RWPE2 (cell line): ENCODE measurements at regions not wholly inside any gene's neighbourhood (a gene's known extent, or its start where the extent isn't known, plus 50 kb on each side); places are given as distances from the start of the nearest gene placed in this dataset.
A peak's percentile ranks its signal among the peaks of the same experiment; 100 is the strongest.

Experiments
- ATAC-seq: fragments of 200-7000 bp; cut with Tn5 transposase; 3 replicates; pipeline ENCODE4 v1.9.1; 2021; ENCODE audit warnings: low read depth
- DNase-seq: peaks from one replicate; pipeline ENCODE4 v3.0.0-alpha.2; 2020; ENCODE audit warnings: low spot score
- H3K27ac ChIP-seq: fragments of 450-650 bp; 2 replicates; pipeline ENCODE4 v1.5.1; 2017; ENCODE audit warnings: mild to moderate bottlenecking; ENCODE audit not compliant: poor library complexity, severe bottlenecking
- H3K27me3 ChIP-seq: fragments of 250-450 bp; sonication (Bioruptor Pico); 2 replicates; pipeline ENCODE4 v1.5.1; 2021; ENCODE audit warnings: mild to moderate bottlenecking, moderate library complexity; ENCODE audit not compliant: insufficient read depth, poor library complexity, severe bottlenecking
- H3K36me3 ChIP-seq: fragments of 250-450 bp; sonication (Bioruptor Pico); 2 replicates; pipeline ENCODE4 v1.5.1; 2020; ENCODE audit warnings: low read depth, mild to moderate bottlenecking, moderate library complexity
- H3K4me1 ChIP-seq: fragments of 250-450 bp; sonication (Bioruptor Pico); 2 replicates; pipeline ENCODE4 v1.5.1; 2021; ENCODE audit warnings: mild to moderate bottlenecking, moderate library complexity; ENCODE audit not compliant: insufficient read depth, poor library complexity, severe bottlenecking
- H3K4me3 ChIP-seq: fragments of 250-450 bp; sonication (Bioruptor Pico); 2 replicates; pipeline ENCODE4 v1.5.1; 2021; ENCODE audit warnings: mild to moderate bottlenecking, moderate library complexity; ENCODE audit not compliant: severe bottlenecking
- H3K9me3 ChIP-seq: fragments of 250-450 bp; sonication (Bioruptor Pico); 2 replicates; pipeline ENCODE4 v1.5.1; 2021; ENCODE audit warnings: mild to moderate bottlenecking, moderate library complexity; ENCODE audit not compliant: severe bottlenecking
- TF ChIP-seq, protein P1 (sequence below): fragments of 450-650 bp; IDR thresholded peaks from one replicate; pipeline ENCODE4 v1.5.1; 2017; ENCODE audit warnings: mild to moderate bottlenecking, moderate library complexity; ENCODE audit not compliant: poor library complexity, severe bottlenecking

DNA sequence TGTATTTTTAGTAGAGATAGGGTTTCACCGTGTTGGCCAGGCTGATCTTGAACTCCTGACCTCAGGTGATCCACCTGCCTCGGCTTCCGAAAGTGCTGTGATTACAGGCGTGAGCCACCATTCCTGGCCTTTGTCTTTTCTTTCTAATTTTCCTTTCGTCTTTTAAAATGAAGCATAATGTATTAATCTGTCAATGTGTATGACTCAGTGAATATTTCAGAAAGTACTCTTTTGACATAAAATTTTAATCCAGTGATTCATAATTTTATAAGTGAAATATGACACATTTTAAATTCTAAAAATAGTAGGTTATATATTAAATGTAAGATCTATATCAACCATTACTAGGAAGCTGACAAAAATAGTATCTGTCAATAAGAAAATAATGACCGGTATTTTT lies 1059.0 kb upstream of the PRMT6 start:
- TF ChIP-seq, protein P1, sequence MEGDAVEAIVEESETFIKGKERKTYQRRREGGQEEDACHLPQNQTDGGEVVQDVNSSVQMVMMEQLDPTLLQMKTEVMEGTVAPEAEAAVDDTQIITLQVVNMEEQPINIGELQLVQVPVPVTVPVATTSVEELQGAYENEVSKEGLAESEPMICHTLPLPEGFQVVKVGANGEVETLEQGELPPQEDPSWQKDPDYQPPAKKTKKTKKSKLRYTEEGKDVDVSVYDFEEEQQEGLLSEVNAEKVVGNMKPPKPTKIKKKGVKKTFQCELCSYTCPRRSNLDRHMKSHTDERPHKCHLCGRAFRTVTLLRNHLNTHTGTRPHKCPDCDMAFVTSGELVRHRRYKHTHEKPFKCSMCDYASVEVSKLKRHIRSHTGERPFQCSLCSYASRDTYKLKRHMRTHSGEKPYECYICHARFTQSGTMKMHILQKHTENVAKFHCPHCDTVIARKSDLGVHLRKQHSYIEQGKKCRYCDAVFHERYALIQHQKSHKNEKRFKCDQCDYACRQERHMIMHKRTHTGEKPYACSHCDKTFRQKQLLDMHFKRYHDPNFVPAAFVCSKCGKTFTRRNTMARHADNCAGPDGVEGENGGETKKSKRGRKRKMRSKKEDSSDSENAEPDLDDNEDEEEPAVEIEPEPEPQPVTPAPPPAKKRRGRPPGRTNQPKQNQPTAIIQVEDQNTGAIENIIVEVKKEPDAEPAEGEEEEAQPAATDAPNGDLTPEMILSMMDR: no peak
- Histone ChIP-seq H3K27me3 (no peaks in the 10 kb centered on the region), H3K4me3 (no peak overlapping the region), H3K9me3 (no peaks in the 10 kb centered on the region), H3K27ac (no peak overlapping the region), H3K36me3 (no peaks in the 10 kb centered on the region), H3K4me1 (no peaks in the 10 kb centered on the region)
- DNase-seq (no peak), ATAC-seq (no peak)

- Histone ChIP-seq H3K36me3 (no peaks in the 10 kb centered on the region), H3K27ac (no peak overlapping the region), H3K9me3 (no peaks in the 10 kb centered on the region), H3K4me1 (no peaks in the 10 kb centered on the region), H3K4me3 (no peak overlapping the region), H3K27me3 (no peaks in the 10 kb centered on the region)
- DNase-seq (no peak), ATAC-seq (no peak)
- TF ChIP-seq, protein P1: peak; percentile 72
These were observed 1034.1 kb upstream of the PRMT6 start for GRCh38 chr1:106022312-106022902.

DNA sequence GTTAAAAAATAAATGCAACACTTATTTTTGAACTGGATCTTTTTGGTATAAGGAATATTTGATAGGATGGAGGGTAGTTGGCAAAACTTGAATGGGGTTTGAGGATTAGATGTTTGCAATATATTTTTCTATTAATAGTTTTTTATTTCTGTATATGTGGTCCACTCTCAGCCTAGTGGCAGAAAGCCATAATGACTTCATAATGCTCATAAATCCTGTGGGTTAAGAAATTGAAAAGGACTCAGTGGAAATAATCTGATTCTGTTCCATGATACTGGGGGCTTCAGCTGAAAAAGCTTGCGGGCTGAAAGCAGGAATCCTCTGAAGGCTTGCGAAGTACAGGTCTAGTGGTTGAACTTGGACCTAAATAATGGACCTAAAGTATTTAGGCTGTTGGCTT lies 1028.6 kb upstream of the PRMT6 start:
- DNase-seq: no peak
- Histone ChIP-seq H3K27ac (no peak overlapping the region), H3K4me1 (no peaks in the 10 kb centered on the region), H3K9me3 (no peaks in the 10 kb centered on the region), H3K4me3 (no peak overlapping the region), H3K27me3 (no peaks in the 10 kb centered on the region), H3K36me3 (no peaks in the 10 kb centered on the region)
- TF ChIP-seq, protein P1: no peak
- no peak for ATAC-seq

DNA sequence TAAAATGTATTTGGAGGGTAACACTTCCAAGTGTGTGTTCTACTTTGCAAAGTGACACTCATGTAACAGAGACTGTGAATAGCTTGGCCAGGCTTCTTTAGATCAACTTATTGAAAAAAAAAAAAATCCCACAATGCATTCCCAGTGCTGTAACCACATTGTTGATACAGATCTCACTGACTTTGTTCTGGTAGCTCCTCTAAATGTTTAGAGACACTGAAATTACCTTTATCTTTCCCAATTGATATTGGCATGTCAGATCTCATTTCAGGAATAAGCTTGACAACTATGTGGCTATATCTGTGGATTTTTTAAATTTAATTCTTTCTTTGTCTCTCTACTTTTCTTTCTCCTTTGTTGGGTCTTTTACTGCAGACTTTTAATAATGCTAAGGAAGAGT lies 1018.9 kb upstream of the PRMT6 start:
- no peaks in the 10 kb centered on the region for H3K27me3 ChIP-seq
- TF ChIP-seq, protein P1: no peak
- no peak overlapping the region for H3K27ac ChIP-seq
- ATAC-seq: no peak
- DNase-seq: no peak
- no peaks in the 10 kb centered on the region for H3K9me3 ChIP-seq
- no peaks in the 10 kb centered on the region for H3K4me1 ChIP-seq
- H3K36me3 ChIP-seq: no peaks in the 10 kb centered on the region
- no peak overlapping the region for H3K4me3 ChIP-seq

- Histone ChIP-seq H3K36me3 (no peaks in the 10 kb centered on the region), H3K4me3 (no peak overlapping the region), H3K9me3 (no peaks in the 10 kb centered on the region), H3K27ac (no peak overlapping the region), H3K4me1 (no peaks in the 10 kb centered on the region), H3K27me3 (no peaks in the 10 kb centered on the region)
- no peak for ATAC-seq
- DNase-seq: no peak
- TF ChIP-seq, protein P1: no peak
These were observed 1018.2 kb upstream of the PRMT6 start for GRCh38 chr1:106038260-106038659.
